ENCODE measurements at regions not wholly inside any gene's neighbourhood (a gene's known extent, or its start where the extent isn't known, plus 50 kb on each side); places are given as distances from the start of the nearest gene placed in this dataset.

- no peak for DNase-seq (ENCODE audit: low read depth)
- H3K4me3 ChIP-seq (ENCODE audit: low read depth, low read length), result no peak overlapping the region
- TF ChIP-seq CTCF (IDR thresholded peaks at IDR 0.05; ENCODE audit: low read depth, low read length, missing control alignments), result no peak
Measured at GRCh38 chr2:64344999-64345576, 108.9 kb upstream of the LGALSL start.

DNA sequence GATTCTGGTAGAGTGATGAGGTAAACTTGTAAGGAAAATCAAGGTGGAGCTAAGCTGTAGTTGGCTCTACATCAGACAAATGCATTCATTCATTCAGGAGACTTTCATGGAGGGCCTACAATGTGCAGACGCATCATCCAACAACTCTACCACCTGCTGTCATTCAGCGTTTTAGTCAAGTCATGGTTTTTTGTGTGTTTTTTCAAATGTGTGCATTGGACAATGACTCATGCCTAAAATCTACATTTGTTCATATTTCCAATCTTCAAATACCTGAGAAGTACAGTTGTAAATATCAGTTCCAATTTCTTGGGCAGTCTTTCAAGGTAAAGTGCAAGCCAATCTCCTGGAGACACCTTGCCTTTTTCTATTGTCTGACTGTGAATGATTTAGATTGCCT, 108.0 kb upstream of the LGALSL start:
- TF ChIP-seq CTCF (IDR thresholded peaks at IDR 0.05; ENCODE audit: low read depth, low read length, missing control alignments), result no peak
- no peak for DNase-seq (ENCODE audit: low read depth)

DNA sequence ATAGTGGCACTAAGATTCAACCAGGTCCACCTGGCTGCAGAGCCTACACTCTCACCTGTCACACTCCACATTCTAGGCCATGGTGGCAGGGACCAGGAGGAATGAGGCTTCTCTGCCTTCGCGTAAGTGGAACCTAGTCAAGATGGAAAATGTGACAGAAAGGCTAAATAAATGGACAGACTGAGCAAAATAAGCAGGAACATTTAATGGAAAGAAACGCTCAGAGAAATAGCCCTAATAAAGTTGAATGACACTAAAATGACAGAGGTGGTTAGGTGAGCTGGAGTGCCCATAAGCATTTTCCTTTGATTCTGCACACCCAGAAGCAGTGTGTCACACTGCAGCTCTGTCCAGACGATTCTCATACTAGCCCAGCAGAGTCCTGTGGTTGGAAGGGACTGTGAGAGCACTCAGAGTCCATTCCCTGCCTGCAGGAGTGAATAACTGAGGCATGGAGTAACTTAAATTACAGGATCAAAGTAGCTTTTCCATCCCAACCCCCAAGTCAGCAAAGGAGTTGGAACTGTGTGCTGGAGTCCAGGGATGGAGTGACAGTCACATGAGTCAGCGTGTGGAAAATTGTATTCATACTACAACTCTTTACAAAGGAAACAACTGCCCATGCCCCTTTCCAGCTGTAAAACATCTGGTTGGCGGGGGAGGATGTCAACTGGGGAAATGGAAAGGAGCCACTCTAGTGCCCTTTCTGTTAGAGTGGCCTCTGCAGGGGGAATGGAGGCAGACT, 105.4 kb upstream of the LGALSL start:
- no peak for TF ChIP-seq CTCF (IDR thresholded peaks at IDR 0.05; ENCODE audit: low read depth, low read length, missing control alignments)
- H3K4me3 ChIP-seq (ENCODE audit: low read depth, low read length), result no peak overlapping the region
- no peak for DNase-seq (ENCODE audit: low read depth)

More for the DNA sequence above, 108.0 kb upstream of the LGALSL start:
- no peak overlapping the region for H3K4me3 ChIP-seq (ENCODE audit: low read depth, low read length)

DNA sequence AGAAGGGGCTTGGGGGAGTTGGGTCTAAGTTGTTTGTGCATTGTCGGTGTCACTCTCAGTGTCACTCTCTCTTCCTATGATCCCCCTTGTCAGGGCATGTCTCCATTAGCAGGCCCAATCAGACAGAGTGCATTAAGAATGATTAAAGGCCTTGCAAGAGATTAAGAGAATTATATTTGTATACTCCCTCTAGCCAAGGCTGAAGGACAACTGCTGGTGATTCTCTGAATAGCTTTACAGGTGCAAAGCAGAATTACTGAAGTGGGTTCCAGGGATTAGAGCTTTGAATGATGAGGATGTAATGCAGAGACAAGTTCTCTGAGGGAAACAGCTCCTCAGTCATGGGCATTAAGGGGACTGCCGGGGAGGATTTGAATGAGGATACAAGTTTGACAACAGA, 104.8 kb upstream of the LGALSL start:
- no peak overlapping the region for H3K4me3 ChIP-seq (ENCODE audit: low read depth, low read length)
- no peak for DNase-seq (ENCODE audit: low read depth)
- no peak for TF ChIP-seq CTCF (IDR thresholded peaks at IDR 0.05; ENCODE audit: low read depth, low read length, missing control alignments)

DNA sequence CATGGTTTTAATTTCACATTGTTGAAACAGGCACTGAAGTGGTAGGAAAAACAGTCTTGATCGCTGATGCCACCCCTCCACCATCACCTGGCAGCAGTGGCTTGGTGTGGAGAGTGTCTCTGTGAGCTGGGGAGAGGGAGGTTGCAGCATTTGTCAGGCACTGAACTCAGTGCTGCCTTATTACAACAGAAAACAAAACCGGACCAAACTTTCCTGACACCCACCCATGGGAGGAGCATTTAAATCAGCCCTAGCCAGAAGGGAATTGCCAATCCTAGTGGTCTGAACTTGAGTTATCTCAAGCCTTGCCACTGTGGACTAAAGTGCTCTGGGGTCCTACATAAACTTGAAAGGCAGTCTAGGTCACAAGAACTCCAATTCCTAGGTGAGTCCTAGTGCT, 103.0 kb upstream of the LGALSL start:
- DNase-seq (ENCODE audit: low read depth), result no peak
- no peak for TF ChIP-seq CTCF (IDR thresholded peaks at IDR 0.05; ENCODE audit: low read depth, low read length, missing control alignments)
- no peak overlapping the region for H3K4me3 ChIP-seq (ENCODE audit: low read depth, low read length)

- H3K4me3 ChIP-seq (ENCODE audit: low read depth, low read length), result no peak overlapping the region
- no peak for DNase-seq (ENCODE audit: low read depth)
- no peak for TF ChIP-seq CTCF (IDR thresholded peaks at IDR 0.05; ENCODE audit: low read depth, low read length, missing control alignments)
Measured at GRCh38 chr2:64352292-64352691, 101.7 kb upstream of the LGALSL start.

Measured in GM12864 (cell line).